GM19240 (cell line): ENCODE measurements at regions not wholly inside any gene's neighbourhood (a gene's known extent, or its start where the extent isn't known, plus 50 kb on each side); places are given as distances from the start of the nearest gene placed in this dataset.
"Not testable (repeated sequence)": the region's sequence is repeated elsewhere in the genome, so short reads cannot be mapped to it uniquely, and the experiment has no call there.

Experiments
- DNase-seq: peaks from one replicate; pipeline ENCODE4 v3.0.0; 2011; ENCODE audit warnings: low spot score; ENCODE audit not compliant: insufficient read length

DNA sequence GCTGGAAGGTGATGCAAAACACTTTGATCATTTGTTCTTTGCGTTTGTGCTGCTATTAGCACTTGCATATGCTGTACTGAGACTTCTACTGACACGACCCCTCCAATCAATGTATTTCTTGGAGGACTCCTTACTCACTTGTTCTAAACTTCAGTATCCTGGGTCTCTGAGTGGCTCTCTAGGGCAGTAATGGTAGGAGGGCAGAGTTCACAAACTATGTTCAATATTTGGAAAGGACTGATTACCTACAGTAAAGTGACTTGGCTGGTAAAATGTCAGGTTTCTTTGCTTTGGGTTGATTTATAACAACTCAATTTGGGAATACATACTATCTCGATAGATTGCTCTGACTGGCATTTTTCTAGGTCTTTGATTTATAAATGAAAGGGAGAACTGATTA is 93.7 kb downstream of the TRIM43 start:
- no peak for DNase-seq

DNA sequence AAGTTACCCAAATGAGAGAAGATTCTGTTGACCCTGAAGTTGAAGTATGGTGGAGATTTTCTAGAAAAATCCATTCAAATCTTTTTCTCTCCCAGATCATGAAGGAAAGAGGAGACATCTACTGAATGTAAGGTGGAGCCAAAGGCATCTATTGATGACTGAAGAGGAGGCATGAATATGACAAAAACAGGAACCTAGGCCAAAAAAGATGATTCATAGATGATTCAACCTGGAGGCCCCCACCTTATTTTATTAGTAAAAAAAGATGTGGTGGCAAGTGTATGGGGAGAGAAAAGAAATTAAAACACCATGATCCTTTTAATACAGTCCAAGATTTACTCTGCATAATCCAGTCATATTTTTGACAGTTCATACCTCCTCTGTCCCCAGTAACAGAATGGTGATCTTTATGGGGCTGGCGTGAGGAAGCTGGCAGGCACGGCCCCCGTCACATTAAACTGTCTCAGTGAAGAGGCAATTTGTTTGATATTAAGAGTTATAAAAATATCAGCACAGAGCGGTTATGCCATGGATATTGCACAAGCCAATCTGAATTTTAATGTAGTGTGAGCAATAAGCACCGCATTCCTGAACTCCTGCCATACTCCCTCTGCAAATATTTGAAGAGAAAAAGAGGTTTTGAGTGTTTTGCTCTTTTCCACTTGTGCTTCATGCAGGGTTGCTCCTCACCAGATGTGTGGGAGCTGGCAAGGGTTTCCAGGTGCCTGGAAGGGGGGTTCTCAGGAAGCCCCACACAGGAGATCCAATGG is 94.4 kb downstream of the TRIM43 start:
- DNase-seq = not testable (repeated sequence)

- DNase-seq = not testable (repeated sequence)
These were observed 96.1 kb downstream of the TRIM43 start for GRCh38 chr2:95687852-95688251.

- not testable (repeated sequence) for DNase-seq
These were observed 99.4 kb downstream of the TRIM43 start for GRCh38 chr2:95691210-95691609.

DNA sequence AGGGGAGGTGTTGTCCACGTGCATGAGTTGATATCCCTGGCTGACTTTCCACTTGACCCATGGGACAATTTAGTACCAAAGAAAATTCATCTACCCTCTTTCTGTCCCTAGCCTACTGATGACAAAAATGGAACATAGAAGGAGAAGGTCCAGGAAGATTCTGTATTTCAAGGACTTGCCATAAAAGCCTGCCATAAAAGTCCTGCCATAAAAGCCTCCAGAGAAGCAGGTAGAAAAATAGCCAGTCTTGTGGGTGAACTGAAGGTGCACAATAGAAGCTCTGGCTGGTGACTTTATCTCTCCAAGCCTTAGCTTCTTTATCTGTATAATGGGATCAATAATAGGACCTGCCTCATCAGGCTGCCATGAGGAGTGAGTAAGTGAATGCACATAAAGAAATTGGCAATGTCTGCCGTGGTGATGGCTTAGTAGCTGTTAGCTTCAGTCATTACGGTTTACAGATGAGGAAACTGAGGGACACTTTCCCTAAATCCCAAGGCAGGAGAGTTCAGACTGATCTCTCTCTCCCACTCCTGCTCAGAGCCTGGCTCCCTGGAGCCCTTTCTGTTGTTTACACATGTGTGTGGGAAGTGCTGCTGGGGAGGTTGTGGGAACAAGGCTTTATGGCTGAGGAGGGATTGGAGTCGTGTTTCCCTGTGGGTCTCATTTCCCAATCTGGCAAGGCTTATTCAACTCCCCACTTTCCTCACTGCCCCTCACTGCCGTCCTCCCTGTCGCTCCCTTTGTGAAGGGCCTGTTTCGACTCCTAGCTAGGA is 101.5 kb downstream of the TRIM43 start:
- not testable (repeated sequence) for DNase-seq

DNA sequence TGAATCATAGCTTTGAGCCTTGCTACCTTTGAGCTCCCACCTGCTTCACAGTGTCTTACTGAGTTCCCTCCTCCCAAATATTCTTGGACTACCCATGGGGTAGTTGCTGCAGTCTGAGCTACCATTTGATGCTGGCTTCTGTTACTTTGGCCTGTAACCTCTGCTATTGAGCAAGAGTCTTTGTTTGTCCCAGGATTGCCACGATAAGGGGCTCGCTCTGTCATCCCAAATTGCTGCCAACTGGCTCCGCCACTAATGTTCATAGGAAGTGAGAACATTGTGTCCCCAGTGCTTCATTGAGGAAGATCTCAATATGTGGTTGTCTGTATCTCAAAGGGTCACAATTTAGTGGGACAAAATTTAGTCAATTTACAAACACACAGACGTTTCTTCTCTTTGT is 103.8 kb downstream of the TRIM43 start:
- no peak for DNase-seq

- no peak for DNase-seq
These were observed 106.3 kb downstream of the TRIM43 start for GRCh38 chr2:95698146-95698545.

GRCh38 chr2:95699201-95700184 is 107.7 kb downstream of the TRIM43 start:
- DNase-seq = not testable (repeated sequence)

DNA sequence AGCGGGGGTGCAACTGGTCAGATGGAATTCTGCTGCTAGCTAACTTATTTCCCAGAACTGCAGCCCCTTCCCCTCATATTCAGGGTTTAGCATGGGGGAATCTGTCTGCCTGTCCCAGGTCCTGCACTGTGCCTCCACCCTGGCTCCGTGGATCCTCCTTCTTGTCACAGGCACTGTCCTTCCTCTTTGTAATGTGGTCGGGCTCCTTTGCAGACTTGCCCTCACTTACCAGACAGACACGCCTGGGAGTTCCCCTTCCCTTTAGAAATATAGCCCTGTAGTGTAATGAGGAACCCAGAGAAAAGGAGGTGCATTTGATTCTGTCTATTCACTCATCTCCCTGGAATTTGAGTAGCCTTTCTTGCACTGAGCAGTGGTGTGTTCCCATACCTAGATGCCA is 108.7 kb downstream of the TRIM43 start:
- DNase-seq = no peak

DNA sequence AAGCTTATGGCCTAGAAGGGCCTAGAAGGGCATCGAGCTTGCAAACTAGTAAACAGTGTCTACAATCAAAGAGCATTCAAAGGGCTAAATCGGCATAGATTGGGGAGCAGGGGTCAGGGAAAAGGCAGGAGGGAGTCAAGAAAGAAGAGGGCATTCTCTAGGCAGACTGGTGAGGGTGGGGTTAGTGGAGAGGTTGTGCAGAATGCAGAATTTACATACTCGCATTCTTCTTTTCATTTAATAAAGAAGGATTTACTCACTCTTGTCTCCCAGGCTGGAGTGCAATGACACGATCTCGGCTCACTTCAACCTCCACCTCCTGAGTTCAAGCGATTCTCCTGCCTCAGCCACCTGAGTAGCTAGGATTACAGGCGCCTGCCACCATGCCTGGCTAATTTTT is 110.7 kb downstream of the TRIM43 start:
- DNase-seq = no peak

GRCh38 chr2:95707161-95707560 is 115.4 kb downstream of the TRIM43 start:
- not testable (repeated sequence) for DNase-seq

DNA sequence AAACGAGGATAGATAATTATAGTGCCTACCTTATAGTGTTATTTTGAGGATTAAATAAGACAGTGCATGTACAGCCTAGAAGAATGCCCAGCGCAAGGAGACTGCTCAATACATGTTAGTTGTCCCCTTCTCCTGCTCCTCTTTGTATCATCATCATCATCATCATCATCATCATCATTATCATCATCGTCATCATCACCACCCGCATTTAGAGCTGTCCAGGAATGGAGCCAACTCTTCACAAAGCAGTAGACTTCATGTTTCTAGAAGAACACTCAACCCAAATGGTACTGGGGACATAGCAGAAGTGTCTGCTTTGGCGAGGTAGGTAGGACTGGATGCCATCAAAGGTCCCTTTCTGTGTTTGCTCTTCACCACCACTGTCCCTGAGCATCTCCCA is 116.0 kb downstream of the TRIM43 start:
- DNase-seq = no peak

DNA sequence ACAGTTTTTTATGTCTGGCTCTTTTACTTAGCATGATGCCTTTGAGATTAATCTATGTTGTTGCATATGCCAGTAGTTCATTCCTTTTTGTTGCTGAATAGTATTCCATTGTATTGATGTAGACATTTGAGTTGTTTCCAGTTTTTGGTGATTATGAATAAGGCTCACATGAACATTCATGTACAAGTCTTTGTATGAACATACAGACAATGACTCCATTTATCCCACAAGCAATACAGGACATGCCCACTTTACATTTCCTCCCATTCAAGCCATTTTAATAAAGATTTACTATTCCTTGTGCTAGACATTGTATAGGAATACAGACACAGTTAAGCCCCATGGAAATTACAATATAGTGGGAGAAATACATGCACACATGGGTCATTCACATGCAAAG is 118.0 kb downstream of the TRIM43 start:
- DNase-seq = no peak

- DNase-seq = not testable (repeated sequence)
These were observed 121.8 kb downstream of the TRIM43 start for GRCh38 chr2:95713470-95714177.

DNA sequence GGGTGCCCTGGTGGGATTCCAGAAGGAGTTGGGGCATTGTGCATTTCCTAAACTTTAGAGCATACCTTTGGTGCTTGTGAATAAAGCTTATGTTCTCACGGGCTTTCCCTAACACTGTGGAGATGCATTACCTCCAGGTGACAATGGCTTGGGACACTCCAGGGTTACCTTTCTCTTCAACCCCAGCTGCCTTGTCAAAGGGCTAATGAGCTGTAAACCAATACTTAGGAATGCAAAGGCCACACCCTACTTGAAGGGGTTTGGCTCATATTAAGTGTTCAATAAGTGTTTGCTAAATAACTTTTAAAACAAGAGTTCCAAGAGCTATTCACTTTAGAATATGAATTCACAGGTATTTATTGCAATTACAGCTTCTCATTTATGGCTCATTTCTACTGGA is 122.6 kb downstream of the TRIM43 start:
- not testable (repeated sequence) for DNase-seq

DNA sequence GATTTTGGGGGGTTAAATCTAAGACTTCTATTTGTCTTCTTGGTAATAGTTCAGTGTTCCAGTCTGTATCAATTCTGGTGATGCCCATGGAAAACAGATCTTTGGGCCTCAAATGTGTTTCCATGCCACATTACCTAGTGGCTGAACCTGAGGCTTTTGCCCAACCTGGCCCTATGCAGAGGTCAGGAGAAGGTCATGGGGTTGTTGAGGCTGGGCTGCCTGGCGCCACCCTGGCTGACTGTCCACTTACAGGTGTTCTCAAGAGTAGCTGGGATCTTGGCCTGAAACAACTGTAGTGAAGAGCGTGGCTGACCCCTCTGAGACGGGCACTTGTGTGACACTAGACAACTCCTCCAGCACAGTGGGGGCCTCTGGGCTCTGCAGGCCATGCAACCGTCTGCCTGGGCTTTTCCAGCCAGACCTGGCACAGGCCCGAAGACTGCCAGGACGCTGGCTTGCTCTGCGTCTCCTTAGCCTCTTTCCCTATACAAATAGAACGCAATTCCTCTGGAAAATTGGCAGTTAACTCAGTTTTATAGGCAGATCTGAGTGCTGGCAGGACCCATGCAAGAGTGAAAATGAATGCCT is 127.8 kb downstream of the TRIM43 start:
- DNase-seq = no peak

DNA sequence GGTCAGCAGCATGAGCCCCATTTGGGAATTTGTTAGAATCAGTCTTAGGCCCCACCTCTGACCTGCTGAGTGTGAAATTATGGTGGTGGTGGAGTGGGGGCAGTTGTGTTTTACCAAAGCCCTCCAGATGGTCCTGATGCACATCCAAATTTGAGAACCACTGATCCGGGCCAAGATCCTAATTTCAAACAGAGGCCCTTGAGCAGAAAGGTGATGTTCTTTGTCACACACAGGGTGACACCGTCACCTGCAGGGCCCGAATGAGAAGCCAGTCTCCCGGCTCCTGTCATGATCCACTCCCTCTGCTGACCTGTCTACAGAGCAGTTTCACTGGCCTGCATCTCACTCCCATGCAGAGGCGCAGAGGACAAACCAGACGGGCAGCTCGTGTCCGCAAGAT is 129.9 kb downstream of the TRIM43 start:
- no peak for DNase-seq

GRCh38 chr2:95722131-95722697 is 130.4 kb downstream of the TRIM43 start:
- DNase-seq = no peak

GRCh38 chr2:95723627-95724210 is 131.9 kb downstream of the TRIM43 start:
- not testable (repeated sequence) for DNase-seq

GRCh38 chr2:95725191-95725590 is 133.4 kb downstream of the TRIM43 start:
- DNase-seq = not testable (repeated sequence)
